ENCODE measurements at regions not wholly inside any gene's neighbourhood (a gene's known extent, or its start where the extent isn't known, plus 50 kb on each side); places are given as distances from the start of the nearest gene placed in this dataset.

DNA sequence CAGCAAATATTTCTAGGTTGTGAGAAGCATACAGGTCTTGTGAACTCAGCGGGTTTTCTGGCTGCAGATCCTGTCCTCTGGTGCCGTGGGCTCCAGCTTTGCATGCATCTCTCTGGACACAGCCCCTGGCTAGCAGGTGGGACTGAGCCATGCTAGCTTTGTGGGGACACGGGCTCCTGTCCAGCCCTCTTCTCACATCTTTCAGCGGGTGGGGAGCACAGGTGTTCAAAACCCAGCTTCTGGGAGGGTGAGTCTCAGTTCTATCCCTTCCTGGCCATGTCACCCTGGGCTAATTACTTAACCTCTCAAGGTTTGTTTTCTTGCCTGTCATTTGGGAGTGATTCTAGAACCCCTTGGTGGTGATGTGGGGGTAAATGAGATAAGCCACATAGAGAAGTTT lies 162.3 kb downstream of the ICE1 start:
- BruUV-seq (replicated peaks), result no TSS peak
- POLR2A ChIA-PET (ENCODE audit: low non-redundant PET), result no interaction called here
- intact Hi-C loops (cut with micrococcal nuclease; ENCODE audit: unreplicated experiment), result no loop called here
- Histone ChIP-seq H3K4me3 (ENCODE audit: low read depth, low read length, poor library complexity, severe bottlenecking) (no peak overlapping the region), H3K27me3 (replicated peaks; ENCODE audit: insufficient read depth, low read depth, low read length, poor library complexity) (peaks cover 32% of the 10 kb centered on the region), H3K36me3 (ENCODE audit: insufficient read depth, low read length, poor library complexity, severe bottlenecking) (no peaks in the 10 kb centered on the region), H3K9me3 (ENCODE audit: low read depth, low read length, poor library complexity, severe bottlenecking) (no peaks in the 10 kb centered on the region), H3K27ac (ENCODE audit: low read depth, low read length, poor library complexity, severe bottlenecking) (no peak overlapping the region), H3K4me1 (ENCODE audit: insufficient read depth, low read length, poor library complexity, severe bottlenecking) (no peaks in the 10 kb centered on the region)
- TF ChIP-seq CTCF (conservative IDR thresholded peaks at IDR 0.05; ENCODE audit: low read depth, low read length) (no peak), EZH2 (IDR thresholded peaks at IDR 0.05; ENCODE audit: borderline replicate concordance, low read depth, low read length, poor library complexity, severe bottlenecking) (no peak)
- DNase-seq (ENCODE audit: low spot score), result no peak
- CTCF ChIA-PET, result no interaction called here

- Histone ChIP-seq H3K27ac (ENCODE audit: low read depth, low read length, poor library complexity, severe bottlenecking) (no peak overlapping the region), H3K36me3 (ENCODE audit: insufficient read depth, low read length, poor library complexity, severe bottlenecking) (no peaks in the 10 kb centered on the region), H3K4me1 (ENCODE audit: insufficient read depth, low read length, poor library complexity, severe bottlenecking) (no peaks in the 10 kb centered on the region), H3K27me3 (replicated peaks; ENCODE audit: insufficient read depth, low read depth, low read length, poor library complexity) (peaks cover 37% of the 10 kb centered on the region), H3K9me3 (ENCODE audit: low read depth, low read length, poor library complexity, severe bottlenecking) (no peaks in the 10 kb centered on the region), H3K4me3 (ENCODE audit: low read depth, low read length, poor library complexity, severe bottlenecking) (no peak overlapping the region)
- intact Hi-C loops (cut with micrococcal nuclease; ENCODE audit: unreplicated experiment), result no loop called here
- BruUV-seq (replicated peaks), result no TSS peak
- no peak for DNase-seq (ENCODE audit: low spot score)
- TF ChIP-seq CTCF (conservative IDR thresholded peaks at IDR 0.05; ENCODE audit: low read depth, low read length) (no peak), EZH2 (IDR thresholded peaks at IDR 0.05; ENCODE audit: borderline replicate concordance, low read depth, low read length, poor library complexity, severe bottlenecking) (no peak)
- ChIA-PET CTCF (no interaction called here), POLR2A (ENCODE audit: low non-redundant PET) (no interaction called here)
Measured at GRCh38 chr5:5584236-5584745, 161.8 kb downstream of the ICE1 start.

- Histone ChIP-seq H3K9me3 (ENCODE audit: low read depth, low read length, poor library complexity, severe bottlenecking) (no peaks in the 10 kb centered on the region), H3K27me3 (replicated peaks; ENCODE audit: insufficient read depth, low read depth, low read length, poor library complexity) (peaks cover 41% of the 10 kb centered on the region), H3K27ac (ENCODE audit: low read depth, low read length, poor library complexity, severe bottlenecking) (no peak overlapping the region), H3K4me3 (ENCODE audit: low read depth, low read length, poor library complexity, severe bottlenecking) (no peak overlapping the region), H3K36me3 (ENCODE audit: insufficient read depth, low read length, poor library complexity, severe bottlenecking) (no peaks in the 10 kb centered on the region), H3K4me1 (ENCODE audit: insufficient read depth, low read length, poor library complexity, severe bottlenecking) (no peaks in the 10 kb centered on the region)
- TF ChIP-seq EZH2 (IDR thresholded peaks at IDR 0.05; ENCODE audit: borderline replicate concordance, low read depth, low read length, poor library complexity, severe bottlenecking) (no peak), CTCF (conservative IDR thresholded peaks at IDR 0.05; ENCODE audit: low read depth, low read length) (no peak)
- DNase-seq (ENCODE audit: low spot score), result no peak
- ChIA-PET CTCF (no interaction called here), POLR2A (ENCODE audit: low non-redundant PET) (no interaction called here)
- BruUV-seq (replicated peaks), result no TSS peak
- intact Hi-C loops (cut with micrococcal nuclease; ENCODE audit: unreplicated experiment), result no loop called here
Measured at GRCh38 chr5:5583832-5584231, 161.4 kb downstream of the ICE1 start.
